ENCODE measurements at regions not wholly inside any gene's neighbourhood (a gene's known extent, or its start where the extent isn't known, plus 50 kb on each side); places are given as distances from the start of the nearest gene placed in this dataset.

DNA sequence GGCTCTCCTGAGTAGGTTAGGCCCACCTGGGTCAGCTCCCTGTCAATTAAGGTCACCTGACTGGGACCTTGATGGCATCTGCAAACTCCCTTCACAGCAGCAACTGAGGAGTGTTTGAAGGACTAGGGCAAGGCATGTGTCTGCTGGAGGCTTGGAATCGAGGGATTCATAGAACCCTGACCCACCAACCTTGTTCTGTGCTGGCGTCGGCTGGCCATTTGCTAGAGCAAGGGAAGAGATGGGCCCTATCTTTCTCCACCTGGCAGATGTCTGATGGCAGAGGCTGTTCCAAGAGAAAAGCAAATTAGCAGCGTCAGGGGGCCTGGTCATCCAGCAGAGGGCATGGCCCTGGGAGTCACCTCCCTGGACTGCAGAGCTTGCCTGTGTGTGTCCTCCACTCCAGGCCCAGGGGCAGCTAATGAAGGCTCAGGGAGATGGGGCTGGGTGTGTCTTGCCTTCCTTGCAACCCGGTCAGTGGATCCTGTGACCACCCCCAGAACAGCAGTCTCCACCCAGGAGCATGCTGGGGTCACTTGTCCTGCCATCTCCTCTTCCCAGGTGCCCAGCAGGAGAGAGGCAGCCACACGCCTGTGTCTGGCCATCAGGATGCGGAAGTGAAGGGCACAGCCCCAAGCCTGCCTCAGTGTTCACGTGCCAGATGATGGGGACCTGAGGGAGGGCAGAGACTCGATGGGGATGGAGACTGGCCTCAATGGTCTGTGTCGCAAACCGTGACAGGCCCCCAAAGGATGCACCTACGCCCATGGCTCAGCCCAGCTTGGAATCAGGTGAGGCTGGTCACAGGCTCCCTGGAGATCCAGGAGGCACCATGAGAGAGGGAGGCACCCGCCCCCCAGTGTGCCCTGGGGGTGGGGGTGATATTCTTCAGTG is 53.9 kb downstream of the BARX1 start:
- no peak for DNase-seq (ENCODE audit: low read depth in 2 of 2)

DNA sequence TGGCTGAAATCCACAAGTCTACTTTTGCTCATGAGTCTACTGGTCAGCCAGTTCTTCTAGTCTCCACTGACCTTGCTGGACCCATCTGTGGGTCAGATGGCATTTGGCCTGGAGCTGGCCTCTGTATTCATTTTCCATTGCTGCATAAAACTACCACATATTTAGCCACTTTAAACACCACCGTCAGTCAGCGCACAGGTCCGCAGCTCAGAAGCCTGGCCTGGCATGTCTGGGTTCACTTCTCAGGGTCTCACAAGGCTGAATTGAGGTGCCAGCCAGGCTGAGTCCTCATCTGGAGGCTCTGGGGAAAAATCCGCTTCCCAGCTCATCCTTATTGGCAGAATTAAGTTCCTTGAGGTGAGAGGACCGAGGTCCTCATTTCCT is 54.7 kb downstream of the BARX1 start:
- no peak for DNase-seq (ENCODE audit: low read depth in 2 of 2)

DNA sequence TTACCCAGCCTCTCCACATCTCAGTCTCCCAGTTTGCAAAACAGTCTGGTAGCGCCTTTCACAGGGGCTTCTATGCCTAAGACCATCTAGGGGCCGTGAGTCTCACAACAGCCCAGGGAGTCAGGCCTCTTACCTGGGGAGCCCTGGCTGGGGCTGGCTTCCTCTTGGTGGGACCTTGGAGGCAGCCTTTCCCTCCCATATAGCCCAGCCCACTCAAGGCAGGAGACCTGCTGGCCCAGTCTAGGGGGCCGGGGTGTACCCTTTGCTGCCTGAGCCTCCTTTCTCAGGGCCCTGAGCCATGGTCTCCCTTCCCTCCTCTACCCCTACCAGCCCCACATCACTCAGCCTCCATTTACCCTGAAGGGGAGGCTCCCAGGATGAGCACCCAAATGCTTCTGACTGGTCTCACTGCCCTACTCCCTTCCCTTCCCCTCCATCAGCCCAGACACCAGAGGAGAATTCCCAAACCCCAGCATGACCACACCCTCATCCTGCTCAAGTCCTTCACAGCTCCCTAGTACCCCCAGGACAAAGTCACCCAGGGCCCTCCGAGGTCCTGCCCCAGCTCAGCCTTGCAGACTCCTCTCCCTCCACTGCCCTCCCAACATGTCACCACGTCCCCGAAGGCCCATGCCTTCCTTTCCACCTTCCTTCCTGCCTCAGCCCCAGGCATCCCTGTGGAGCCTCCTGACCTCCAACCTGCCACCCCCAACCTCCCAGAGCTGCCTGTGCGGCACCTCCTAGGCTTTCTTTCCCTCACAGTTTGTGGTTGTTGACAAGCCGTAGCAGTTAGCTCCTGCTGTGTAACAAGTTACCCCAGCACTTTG is 55.3 kb downstream of the BARX1 start:
- no peak for DNase-seq (ENCODE audit: low read depth in 2 of 2)

DNA sequence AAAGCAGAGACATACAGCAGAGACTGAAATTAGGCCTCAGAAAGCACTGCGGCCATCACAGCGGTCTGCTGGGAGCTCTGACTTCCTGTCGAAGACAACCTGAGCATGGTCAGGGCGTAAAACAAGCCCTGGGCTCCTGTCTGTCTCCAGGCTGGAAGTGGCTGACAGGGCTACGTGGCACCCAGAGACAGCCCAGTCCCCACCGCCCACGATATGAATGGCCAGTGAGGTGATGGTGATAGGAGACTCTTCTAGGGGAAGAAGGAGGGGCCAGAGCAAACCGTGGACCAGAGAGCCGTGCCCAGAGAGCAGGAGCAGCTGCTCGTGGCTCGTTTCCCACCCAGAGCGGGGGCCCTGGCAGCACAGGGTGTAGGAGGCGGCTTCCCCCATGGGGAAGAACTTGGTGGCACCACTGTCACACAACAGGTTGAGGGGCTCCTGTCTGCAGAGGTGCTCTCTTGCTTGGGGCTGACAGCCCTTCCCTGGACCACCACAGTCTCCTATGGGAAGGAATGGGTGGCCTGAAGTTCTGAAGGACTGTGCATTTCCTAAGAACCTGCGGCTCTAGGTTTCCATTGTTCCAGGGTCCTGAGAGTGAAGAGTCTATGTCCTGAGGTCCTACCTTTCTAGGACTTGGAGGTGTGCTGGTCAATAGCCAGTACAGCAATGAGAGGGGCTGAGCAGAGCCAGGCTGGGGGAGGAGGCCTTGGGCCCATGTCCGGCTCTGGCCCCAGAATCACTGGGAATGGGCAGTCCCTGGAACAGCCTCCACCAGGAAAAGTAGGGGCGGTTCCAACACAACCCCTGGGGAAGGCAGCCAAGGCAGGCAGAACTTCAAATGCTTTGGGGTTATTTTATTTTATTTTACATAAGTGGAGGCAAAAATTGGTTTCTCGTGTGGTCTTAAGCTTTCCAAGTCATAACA is 56.4 kb downstream of the BARX1 start:
- no peak for DNase-seq (ENCODE audit: low read depth in 2 of 2)

DNA sequence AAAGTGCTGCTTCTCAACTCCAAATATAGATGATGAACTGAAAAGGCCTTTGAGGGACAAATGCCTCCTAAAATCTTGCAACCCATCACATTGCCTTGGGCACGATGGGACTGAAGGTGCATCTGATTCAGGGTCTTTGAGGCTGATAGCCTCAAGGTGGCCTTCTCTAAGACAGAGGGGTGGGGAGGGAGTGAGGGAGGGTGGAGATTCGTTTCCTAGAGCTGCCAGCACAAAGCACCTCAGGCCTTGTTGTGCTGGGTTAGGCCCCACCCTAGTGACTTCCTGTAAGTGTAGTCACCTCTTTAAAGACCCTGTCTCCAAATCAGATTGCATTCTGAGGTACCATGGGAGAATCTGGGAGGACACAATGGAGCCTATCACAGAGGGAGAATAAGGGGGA is 57.1 kb downstream of the BARX1 start:
- no peak for DNase-seq (ENCODE audit: low read depth in 2 of 2)

DNA sequence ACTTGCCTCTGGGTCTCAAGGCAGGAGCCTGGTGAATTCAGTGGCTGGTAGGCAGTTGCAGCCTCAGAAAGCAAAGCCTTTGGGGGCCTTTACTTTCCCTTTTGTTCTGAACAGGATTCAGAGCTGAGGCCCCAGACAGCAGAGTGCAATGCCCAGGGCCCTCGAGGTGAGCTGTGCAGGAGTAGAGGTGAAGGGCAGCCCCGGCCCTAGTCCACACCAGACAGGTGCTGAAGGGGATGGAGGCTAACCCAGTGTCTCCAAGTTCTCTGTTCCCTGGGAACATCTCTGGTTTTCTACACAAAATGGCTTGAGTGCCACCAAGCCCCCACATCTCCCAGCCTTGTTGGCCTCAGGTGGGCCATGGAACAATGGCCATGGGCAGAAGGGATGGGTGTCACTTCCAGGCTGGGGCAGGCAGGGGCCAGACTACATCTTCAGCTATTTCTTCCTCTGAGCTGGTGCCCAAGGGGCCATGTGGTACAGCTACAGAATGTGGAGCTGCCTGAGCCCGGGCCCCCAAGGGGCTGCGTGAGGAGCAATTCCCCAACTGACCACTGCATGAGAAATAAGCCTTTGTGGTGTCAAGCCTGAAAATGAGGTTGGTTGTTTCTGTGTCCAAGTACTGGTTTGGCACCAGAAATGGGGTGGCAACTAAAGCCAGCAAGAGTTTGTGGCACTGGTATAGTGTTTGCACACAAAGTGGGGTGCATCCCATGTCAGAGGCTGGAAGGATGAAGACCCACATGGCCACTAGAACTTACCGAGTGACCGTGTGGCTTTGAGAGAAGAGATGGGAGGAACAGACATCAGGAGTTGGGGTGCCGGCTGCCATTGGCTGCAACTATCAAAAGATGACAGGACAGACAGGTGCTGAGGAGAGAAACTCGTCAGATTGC is 57.8 kb downstream of the BARX1 start:
- no peak for DNase-seq (ENCODE audit: low read depth in 2 of 2)

DNA sequence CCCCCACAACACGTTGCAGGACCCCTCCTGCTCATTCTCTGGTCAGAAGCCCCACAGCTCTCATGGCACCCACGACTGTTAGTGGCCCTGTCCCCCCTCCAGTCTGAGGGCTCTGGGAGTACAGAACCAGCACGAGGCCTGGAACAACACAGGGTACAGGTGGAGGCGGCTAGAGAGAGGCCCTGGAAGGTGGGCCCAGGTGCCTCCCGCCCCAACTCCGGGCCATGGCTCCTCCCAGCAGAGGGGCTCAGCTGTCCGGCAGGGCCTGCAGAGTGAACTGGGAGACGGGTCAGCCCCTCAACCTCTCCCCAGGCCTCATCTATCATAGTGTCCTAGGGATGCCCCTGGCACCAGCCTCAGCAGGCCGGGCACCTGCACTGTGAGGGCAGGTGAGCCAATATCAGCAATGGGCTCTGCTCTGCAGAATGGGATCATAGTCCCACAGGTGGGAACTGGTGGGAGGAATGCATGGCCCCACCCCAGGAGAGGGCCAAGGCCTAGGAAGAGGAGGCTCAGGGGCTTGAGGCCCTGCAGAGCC is 58.6 kb downstream of the BARX1 start:
- DNase-seq (ENCODE audit: low read depth in 2 of 2) = no peak

DNA sequence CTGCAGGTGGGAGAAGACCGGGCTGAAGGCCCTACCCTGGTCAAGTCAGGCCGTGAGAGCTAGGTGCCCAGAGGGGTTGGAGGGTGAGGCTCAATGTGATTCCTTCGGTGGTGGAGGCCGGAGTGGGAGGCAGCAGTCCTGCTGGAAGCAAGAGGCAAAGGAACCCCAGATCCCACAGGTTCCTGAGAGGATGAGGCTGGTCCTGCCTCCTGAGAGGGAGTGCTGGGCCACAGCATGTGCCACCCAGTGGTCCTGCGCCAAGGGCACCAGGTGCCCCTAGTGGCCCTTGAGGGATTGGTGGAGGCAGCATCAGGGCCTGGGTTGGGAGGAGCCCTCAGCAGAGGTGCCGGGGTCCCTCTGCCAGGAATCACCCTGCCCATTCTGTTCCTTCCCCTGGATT is 59.1 kb downstream of the BARX1 start:
- no peak for DNase-seq (ENCODE audit: low read depth in 2 of 2)

DNA sequence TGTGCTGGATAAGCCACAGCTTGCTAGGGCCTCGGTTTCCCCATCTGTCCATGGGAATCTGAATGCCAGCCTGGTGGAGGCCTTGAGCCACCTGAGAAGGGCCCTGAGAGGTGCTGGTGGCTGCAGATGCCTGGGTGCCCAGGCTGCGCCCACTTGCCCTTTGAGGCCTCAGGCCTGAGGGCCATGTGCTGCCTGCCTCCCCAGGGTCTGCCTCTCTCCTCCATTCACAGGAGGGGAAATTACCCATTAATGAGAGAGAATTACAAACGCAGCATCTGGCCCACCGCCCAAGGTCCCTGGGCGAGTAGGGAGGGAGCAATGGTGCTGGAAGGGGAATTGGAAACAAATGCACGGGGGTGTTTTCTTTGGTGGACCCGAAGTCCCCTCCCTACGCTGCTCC is 59.6 kb downstream of the BARX1 start:
- DNase-seq (ENCODE audit: low read depth in 2 of 2) = no peak

DNA sequence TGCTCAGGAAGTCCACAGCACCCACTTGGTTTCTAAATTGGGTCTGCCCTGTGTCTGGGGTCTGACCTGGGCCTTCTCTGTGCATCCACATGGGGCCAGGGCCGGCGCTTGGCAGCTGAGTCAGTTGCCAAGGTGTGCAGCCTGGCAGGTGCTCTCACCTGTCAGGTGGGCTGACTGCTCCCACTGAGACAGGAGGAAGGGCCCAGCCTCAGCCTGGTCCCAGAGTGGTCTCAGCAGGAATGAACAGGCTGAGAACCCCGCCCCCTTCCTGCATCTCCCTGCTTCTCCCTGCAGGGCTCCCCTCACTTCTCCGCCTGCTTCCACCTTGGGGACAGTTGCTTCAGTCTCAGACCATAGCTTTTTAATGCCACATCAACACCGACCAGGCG is 60.5 kb downstream of the BARX1 start:
- DNase-seq (ENCODE audit: low read depth in 2 of 2) = no peak

DNA sequence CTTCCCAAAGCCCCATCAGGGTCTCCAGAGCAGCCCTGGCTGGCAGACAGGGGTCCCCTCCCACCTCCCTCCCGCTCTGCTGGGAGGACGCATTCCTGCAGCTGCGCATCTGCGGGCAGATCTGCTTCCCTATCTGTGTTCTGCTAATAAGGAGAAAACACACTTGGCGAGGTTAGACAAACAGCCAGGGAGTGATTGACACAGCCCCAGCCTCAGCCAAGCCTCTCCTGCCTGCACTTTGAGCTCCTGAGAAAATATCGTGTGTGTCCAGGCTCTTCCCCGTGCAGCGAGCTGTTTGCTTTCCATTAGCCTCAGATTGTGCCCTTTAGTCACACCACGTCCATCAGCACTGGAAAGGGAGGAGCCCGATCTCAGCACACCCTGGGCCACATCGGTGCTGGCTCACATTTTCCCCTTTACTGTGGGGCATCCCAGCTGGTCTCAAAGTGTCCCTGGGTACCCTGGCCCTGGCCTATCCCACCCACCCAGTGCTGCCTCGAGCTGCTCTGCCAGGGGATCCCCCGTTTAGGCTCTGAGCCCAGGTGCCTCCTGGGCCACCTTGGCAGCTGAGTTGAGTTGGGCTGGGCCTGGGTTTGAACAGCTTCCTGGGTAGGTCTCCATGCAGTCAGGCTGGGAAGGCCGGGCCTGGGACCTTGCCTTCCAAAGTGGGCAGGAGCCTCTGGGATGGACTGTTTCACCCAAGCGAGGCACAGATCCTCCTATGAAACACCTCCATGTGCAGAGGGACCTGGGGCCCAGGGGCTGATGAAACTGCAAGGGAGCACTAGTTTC is 61.1 kb downstream of the BARX1 start:
- DNase-seq (ENCODE audit: low read depth in 2 of 2) = no peak

DNA sequence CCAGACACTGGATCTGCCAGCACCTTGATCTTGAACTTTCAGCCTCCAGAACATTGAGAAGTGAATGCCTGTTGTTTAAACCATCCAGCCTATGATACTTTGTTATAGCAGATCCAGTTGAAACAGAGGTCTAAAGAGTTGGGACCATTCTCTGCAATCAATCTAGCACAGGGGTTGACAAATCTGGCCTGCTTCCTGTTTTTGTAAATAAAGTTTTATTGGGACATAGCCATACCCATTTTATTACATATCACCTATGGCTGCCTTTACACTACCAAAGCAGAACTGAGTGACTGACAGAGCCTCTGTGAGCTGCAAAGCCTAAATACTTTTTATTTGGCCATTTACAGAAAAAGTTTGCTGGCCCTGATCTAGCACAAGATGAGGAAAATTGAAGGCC is 62.0 kb downstream of the BARX1 start:
- no peak for DNase-seq (ENCODE audit: low read depth in 2 of 2)

DNA sequence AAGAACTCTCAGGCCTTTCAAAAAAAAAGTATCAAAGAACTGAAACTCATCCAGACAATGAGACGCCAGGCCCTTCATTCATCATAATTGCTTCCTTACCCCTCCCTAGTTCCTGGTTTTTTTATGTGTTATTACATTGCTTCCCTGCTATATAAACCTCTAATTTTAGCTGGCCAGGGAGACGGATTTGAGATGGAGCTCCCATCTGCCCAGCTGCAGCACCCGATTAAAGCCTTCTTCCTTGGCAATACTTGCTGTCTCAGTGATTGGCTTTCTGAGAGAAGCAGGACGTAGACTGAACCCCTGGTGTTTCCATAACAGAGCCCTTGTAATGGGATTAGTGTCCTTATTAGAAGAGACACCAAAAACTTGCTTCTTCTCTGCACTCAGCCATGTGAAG is 62.4 kb downstream of the BARX1 start:
- no peak for DNase-seq (ENCODE audit: low read depth in 2 of 2)

DNA sequence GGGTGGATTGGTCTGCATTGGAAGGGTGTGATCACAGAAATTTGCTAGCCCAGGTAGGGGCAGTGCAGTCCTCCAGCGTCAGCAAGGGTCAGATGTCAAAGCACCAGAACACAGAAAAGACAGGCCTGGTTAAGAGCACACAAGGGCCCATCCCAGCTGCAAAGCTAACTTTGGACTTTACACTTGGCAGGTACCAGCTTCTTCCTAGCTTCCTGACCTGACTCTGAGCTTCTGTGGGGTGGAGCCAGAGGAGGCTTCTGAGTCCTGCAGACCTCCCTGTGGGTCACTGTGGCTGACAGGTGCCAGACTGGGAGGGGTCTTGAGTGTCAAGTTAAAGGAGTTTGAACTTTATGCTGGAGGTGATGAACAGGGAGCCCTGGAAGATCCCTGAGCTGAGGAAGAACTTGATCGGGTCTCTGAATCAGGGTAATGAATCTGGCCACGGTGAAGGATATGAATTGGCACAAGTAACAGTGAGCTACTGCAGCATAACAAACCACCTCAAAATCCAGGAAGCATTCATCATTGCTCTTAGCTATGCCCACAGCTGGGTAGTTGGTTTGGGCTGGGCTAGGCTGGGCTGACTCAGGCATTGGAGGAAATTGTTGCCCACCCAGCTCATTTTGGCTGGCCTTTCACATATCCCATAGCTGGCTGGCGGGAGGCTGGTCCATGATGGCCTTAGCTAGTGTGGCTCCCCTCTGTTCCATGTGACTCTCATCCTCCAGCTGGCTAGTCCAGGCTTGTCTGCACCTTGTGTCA is 63.4 kb downstream of the BARX1 start:
- DNase-seq (ENCODE audit: low read depth in 2 of 2) = no peak

DNA sequence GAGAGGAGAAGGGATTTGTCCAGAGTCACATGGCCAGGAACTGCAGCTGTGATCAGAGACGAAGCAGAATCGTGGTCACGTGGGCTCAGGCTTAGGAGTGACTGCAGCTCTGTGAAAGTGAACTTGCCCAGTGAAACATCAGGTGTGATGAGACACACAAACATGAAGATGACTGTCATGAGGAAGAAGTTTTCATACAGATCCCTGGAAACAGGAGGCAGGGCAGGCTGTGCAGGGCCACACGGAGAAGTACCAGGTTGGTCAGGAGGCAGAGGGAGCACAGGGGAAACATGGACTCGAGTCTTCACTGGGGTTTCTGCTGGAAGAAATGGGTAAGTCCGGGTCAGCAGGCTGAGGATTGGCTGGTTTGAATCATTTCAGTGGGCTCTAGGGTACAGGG is 64.1 kb downstream of the BARX1 start:
- DNase-seq (ENCODE audit: low read depth in 2 of 2) = no peak

DNA sequence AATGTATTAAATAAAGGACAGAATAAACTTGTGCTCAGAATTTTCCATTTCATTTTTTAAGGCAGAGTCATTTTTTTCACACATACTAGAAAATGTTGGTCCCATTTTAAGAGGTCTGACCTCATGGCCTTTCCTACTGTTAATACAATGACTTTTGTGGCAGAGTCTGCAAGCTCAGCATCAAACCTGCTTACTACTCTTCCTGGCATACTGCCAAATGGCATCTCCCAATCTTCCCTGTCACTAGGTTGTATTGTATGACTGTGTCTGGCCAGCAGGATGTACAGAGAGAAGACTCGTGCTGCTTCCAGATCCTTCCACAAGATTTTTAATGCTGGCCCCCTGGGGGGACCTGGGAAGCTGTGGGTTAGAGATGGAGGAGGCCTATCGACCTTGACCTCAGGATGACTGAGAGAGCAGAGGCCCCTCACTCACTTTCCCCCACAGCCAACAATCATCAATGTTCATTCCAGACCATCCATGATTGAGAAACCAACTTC is 64.7 kb downstream of the BARX1 start:
- DNase-seq (ENCODE audit: low read depth in 2 of 2) = no peak

DNA sequence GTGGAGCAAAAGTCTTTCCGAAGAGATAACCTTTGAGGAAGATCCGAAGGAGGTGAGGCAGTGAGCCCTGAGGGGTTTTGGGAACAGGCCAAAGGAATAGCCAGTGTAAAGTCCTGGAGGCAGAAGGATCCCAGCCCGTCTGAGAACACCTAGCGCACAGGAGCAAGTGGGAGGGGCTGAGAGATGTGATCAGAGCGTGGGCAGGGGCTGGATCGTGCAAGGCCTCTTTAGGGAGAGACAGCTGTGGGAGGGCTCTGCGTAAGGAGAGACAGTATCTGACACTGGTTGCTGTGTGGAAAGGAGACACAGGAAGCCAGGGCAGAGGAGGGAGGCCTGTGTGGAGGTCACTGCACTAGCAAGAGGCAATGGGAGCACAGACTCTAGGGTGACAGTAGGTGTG is 68.2 kb downstream of the BARX1 start:
- no peak for DNase-seq (ENCODE audit: low read depth in 2 of 2)

DNA sequence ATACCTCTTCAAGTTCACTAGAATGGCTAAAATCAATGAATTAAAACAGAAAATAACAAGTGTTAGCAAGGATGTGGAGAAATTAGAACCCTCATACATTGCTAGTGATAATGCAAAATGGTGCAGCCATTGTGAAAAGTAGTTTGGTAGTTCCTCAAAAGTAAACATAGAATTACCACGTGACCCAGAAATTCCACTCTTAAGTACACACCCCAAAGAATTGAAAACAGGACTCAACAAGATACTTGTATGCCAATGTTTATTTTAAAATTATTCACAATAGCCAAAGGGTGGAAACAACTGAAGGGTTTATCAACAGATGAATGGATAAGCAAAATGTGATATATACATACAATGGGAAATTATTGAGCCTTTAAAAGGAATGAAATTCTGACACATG is 70.3 kb downstream of the BARX1 start:
- no peak for DNase-seq (ENCODE audit: low read depth in 2 of 2)

Measured in stimulated activated CD4-positive, alpha-beta T cell treated with anti-CD3 and anti-CD28 coated beads, Interleukin-1b, Interleukin-23, amount 100 ng/mL, for 1 hour (primary cell).